Osteoblast (primary cell): ENCODE measurements at regions not wholly inside any gene's neighbourhood (a gene's known extent, or its start where the extent isn't known, plus 50 kb on each side); places are given as distances from the start of the nearest gene placed in this dataset.

Experiments used
- DNase-seq: peaks from one replicate; pipeline ENCODE4 v3.0.0; 2011; ENCODE audit warnings: low spot score, mixed read lengths; ENCODE audit not compliant: insufficient read length; ENCODE audit errors: missing footprints
- H2AFZ ChIP-seq: 2 replicates; pipeline ENCODE4 v1.6.0; 2011; ENCODE audit warnings: mild to moderate bottlenecking, low read length
- H3K27ac ChIP-seq: 2 replicates; pipeline ENCODE4 v1.5.1; 2011; ENCODE audit warnings: mild to moderate bottlenecking, low read depth, low read length, moderate library complexity
- H3K27me3 ChIP-seq: 2 replicates; pipeline ENCODE4 v1.6.0; 2012; ENCODE audit warnings: mild to moderate bottlenecking, control low read depth, inconsistent platforms, low read length, moderate library complexity; ENCODE audit not compliant: insufficient read depth
- H3K36me3 ChIP-seq: 2 replicates; pipeline ENCODE4 v1.5.1; 2011; ENCODE audit warnings: mild to moderate bottlenecking, low read length, control low read depth, moderate library complexity; ENCODE audit not compliant: insufficient read depth
- H3K4me1 ChIP-seq: 2 replicates; pipeline ENCODE4 v1.5.1; 2011; ENCODE audit warnings: mild to moderate bottlenecking, low read length, control low read depth, moderate library complexity; ENCODE audit not compliant: insufficient read depth
- H3K4me2 ChIP-seq: 2 replicates; pipeline ENCODE4 v1.6.0; 2011; ENCODE audit warnings: mild to moderate bottlenecking, low read length; ENCODE audit not compliant: insufficient read depth
- H3K4me3 ChIP-seq: fragments of 200-600 bp; sonication (generic); 3 replicates; pipeline ENCODE4 v1.5.1; 2012; ENCODE audit warnings: mild to moderate bottlenecking, low read length, inconsistent platforms; ENCODE audit not compliant: insufficient read depth
- H3K79me2 ChIP-seq: 2 replicates; pipeline ENCODE4 v1.6.0; 2012; ENCODE audit warnings: mild to moderate bottlenecking, low read length, control low read depth, inconsistent platforms; ENCODE audit not compliant: insufficient read depth
- H3K9me3 ChIP-seq: 2 replicates; pipeline ENCODE4 v1.5.1; 2011; ENCODE audit warnings: low read depth, low read length, control low read depth
- H4K20me1 ChIP-seq: 2 replicates; pipeline ENCODE4 v1.6.0; 2012; ENCODE audit warnings: mild to moderate bottlenecking, low read length, control low read depth; ENCODE audit not compliant: insufficient read depth
- TF ChIP-seq, protein P1 (sequence below): IDR thresholded peaks from 2 replicates; pipeline ENCODE4 v1.5.1; 2011; ENCODE audit warnings: mild to moderate bottlenecking, low read depth, low read length, moderate library complexity; ENCODE audit errors: extremely low read depth

- Histone ChIP-seq H2AFZ (no peak overlapping the region), H3K4me2 (no peak overlapping the region), H3K79me2 (no peaks in the 10 kb centered on the region), H3K36me3 (no peaks in the 10 kb centered on the region), H3K27ac (no peak overlapping the region), H3K4me1 (no peaks in the 10 kb centered on the region), H3K4me3 (no peak overlapping the region), H4K20me1 (no peaks in the 10 kb centered on the region), H3K9me3 (no peaks in the 10 kb centered on the region), H3K27me3 (no peaks in the 10 kb centered on the region)
- TF ChIP-seq, protein P1, sequence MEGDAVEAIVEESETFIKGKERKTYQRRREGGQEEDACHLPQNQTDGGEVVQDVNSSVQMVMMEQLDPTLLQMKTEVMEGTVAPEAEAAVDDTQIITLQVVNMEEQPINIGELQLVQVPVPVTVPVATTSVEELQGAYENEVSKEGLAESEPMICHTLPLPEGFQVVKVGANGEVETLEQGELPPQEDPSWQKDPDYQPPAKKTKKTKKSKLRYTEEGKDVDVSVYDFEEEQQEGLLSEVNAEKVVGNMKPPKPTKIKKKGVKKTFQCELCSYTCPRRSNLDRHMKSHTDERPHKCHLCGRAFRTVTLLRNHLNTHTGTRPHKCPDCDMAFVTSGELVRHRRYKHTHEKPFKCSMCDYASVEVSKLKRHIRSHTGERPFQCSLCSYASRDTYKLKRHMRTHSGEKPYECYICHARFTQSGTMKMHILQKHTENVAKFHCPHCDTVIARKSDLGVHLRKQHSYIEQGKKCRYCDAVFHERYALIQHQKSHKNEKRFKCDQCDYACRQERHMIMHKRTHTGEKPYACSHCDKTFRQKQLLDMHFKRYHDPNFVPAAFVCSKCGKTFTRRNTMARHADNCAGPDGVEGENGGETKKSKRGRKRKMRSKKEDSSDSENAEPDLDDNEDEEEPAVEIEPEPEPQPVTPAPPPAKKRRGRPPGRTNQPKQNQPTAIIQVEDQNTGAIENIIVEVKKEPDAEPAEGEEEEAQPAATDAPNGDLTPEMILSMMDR = no peak
- no peak for DNase-seq
Observed at GRCh38 chr2:41111836-41112627, 660.1 kb upstream of the SLC8A1 start.

GRCh38 chr2:41116106-41116797, 664.4 kb upstream of the SLC8A1 start:
- H3K79me2 ChIP-seq = no peaks in the 10 kb centered on the region

GRCh38 chr2:41119489-41119888, 667.6 kb upstream of the SLC8A1 start:
- H2AFZ ChIP-seq = no peak overlapping the region
- no peaks in the 10 kb centered on the region for H3K79me2 ChIP-seq
- TF ChIP-seq, protein P1 = no peak
- H3K4me1 ChIP-seq = no peaks in the 10 kb centered on the region
- no peak overlapping the region for H3K4me2 ChIP-seq
- no peaks in the 10 kb centered on the region for H3K9me3 ChIP-seq
- H3K27ac ChIP-seq = no peak overlapping the region
- H4K20me1 ChIP-seq = no peaks in the 10 kb centered on the region
- no peak for DNase-seq
- H3K4me3 ChIP-seq = no peak overlapping the region
- H3K27me3 ChIP-seq = no peaks in the 10 kb centered on the region
- no peaks in the 10 kb centered on the region for H3K36me3 ChIP-seq

More at GRCh38 chr2:41116106-41116797, 664.4 kb upstream of the SLC8A1 start:
- no peak for DNase-seq
- TF ChIP-seq, protein P1 = no peak
- no peaks in the 10 kb centered on the region for H4K20me1 ChIP-seq
- H3K27ac ChIP-seq = no peak overlapping the region
- no peaks in the 10 kb centered on the region for H3K9me3 ChIP-seq
- H3K27me3 ChIP-seq = no peaks in the 10 kb centered on the region
- no peak overlapping the region for H3K4me3 ChIP-seq
- H3K4me1 ChIP-seq = no peaks in the 10 kb centered on the region
- no peaks in the 10 kb centered on the region for H3K36me3 ChIP-seq
- no peak overlapping the region for H2AFZ ChIP-seq
- no peak overlapping the region for H3K4me2 ChIP-seq

- no peak for DNase-seq
- Histone ChIP-seq H3K27me3 (no peaks in the 10 kb centered on the region), H3K27ac (no peak overlapping the region), H2AFZ (no peak overlapping the region), H3K4me2 (no peak overlapping the region), H3K36me3 (no peaks in the 10 kb centered on the region), H3K4me3 (no peak overlapping the region), H3K4me1 (no peaks in the 10 kb centered on the region), H4K20me1 (no peaks in the 10 kb centered on the region), H3K79me2 (no peaks in the 10 kb centered on the region), H3K9me3 (no peaks in the 10 kb centered on the region)
- TF ChIP-seq, protein P1 = no peak
Observed at GRCh38 chr2:41123341-41123740, 671.5 kb upstream of the SLC8A1 start.
